ENCODE measurements at regions not wholly inside any gene's neighbourhood (a gene's known extent, or its start where the extent isn't known, plus 50 kb on each side); places are given as distances from the start of the nearest gene placed in this dataset.
A peak's percentile ranks its signal among the peaks of the same experiment; 100 is the strongest.

- Histone ChIP-seq H3K4me3 (no peak overlapping the region), H3K27ac (no peak overlapping the region)
Measured at GRCh38 chr2:8222979-8223694, 458.7 kb upstream of the ID2 start.

- Histone ChIP-seq H3K27ac (no peak overlapping the region), H3K4me3 (no peak overlapping the region)
Measured at GRCh38 chr2:8223695-8224346, 458.0 kb upstream of the ID2 start.

- no peak overlapping the region for H3K27ac ChIP-seq
Measured at GRCh38 chr2:8224347-8225190, 457.3 kb upstream of the ID2 start.

GRCh38 chr2:8225266-8225665 lies 456.6 kb upstream of the ID2 start:
- Histone ChIP-seq H3K4me3 (no peak overlapping the region), H3K27ac (no peak overlapping the region)

More at GRCh38 chr2:8224347-8225190, 457.3 kb upstream of the ID2 start:
- no peak overlapping the region for H3K4me3 ChIP-seq

GRCh38 chr2:8225798-8226197 lies 456.1 kb upstream of the ID2 start:
- H3K27ac ChIP-seq: no peak overlapping the region
- H3K4me3 ChIP-seq: no peak overlapping the region

GRCh38 chr2:8229546-8229986 lies 452.3 kb upstream of the ID2 start:
- H3K27ac ChIP-seq: peak overlapping the region in 2 of 21 experiments; percentile 26 to 45
- H3K4me3 ChIP-seq: no peak overlapping the region

GRCh38 chr2:8230466-8230865 lies 451.4 kb upstream of the ID2 start:
- H3K27ac ChIP-seq: no peak overlapping the region

GRCh38 chr2:8231902-8232301 lies 450.0 kb upstream of the ID2 start:
- Histone ChIP-seq H3K4me3 (no peak overlapping the region), H3K27ac (no peak overlapping the region)

More at GRCh38 chr2:8230466-8230865, 451.4 kb upstream of the ID2 start:
- H3K4me3 ChIP-seq: no peak overlapping the region

- no peak overlapping the region for H3K4me3 ChIP-seq
- no peak overlapping the region for H3K27ac ChIP-seq
Measured at GRCh38 chr2:8232871-8233270, 449.0 kb upstream of the ID2 start.

GRCh38 chr2:8234253-8234652 lies 447.6 kb upstream of the ID2 start:
- H3K27ac ChIP-seq: no peak overlapping the region

GRCh38 chr2:8234757-8235374 lies 447.0 kb upstream of the ID2 start:
- no peak overlapping the region for H3K4me3 ChIP-seq
- no peak overlapping the region for H3K27ac ChIP-seq

More at GRCh38 chr2:8234253-8234652, 447.6 kb upstream of the ID2 start:
- no peak overlapping the region for H3K4me3 ChIP-seq

GRCh38 chr2:8235419-8235818 lies 446.4 kb upstream of the ID2 start:
- Histone ChIP-seq H3K27ac (no peak overlapping the region), H3K4me3 (no peak overlapping the region)

- Histone ChIP-seq H3K4me3 (no peak overlapping the region), H3K27ac (no peak overlapping the region)
Measured at GRCh38 chr2:8236391-8236790, 445.5 kb upstream of the ID2 start.

- Histone ChIP-seq H3K4me3 (no peak overlapping the region), H3K27ac (no peak overlapping the region)
Measured at GRCh38 chr2:8238521-8239230, 443.2 kb upstream of the ID2 start.

- no peak overlapping the region for H3K27ac ChIP-seq
- H3K4me3 ChIP-seq: no peak overlapping the region
Measured at GRCh38 chr2:8239531-8240088, 442.2 kb upstream of the ID2 start.

GRCh38 chr2:8241317-8241716 lies 440.5 kb upstream of the ID2 start:
- Histone ChIP-seq H3K27ac (no peak overlapping the region), H3K4me3 (no peak overlapping the region)

- Histone ChIP-seq H3K27ac (no peak overlapping the region), H3K4me3 (no peak overlapping the region)
Measured at GRCh38 chr2:8242739-8243138, 439.1 kb upstream of the ID2 start.

- Histone ChIP-seq H3K4me3 (no peak overlapping the region), H3K27ac (no peak overlapping the region)
Measured at GRCh38 chr2:8243748-8244400, 438.0 kb upstream of the ID2 start.

- H3K27ac ChIP-seq: no peak overlapping the region
- no peak overlapping the region for H3K4me3 ChIP-seq
Measured at GRCh38 chr2:8244639-8245038, 437.2 kb upstream of the ID2 start.
